ENCODE measurements at regions not wholly inside any gene's neighbourhood (a gene's known extent, or its start where the extent isn't known, plus 50 kb on each side); places are given as distances from the start of the nearest gene placed in this dataset.

DNA sequence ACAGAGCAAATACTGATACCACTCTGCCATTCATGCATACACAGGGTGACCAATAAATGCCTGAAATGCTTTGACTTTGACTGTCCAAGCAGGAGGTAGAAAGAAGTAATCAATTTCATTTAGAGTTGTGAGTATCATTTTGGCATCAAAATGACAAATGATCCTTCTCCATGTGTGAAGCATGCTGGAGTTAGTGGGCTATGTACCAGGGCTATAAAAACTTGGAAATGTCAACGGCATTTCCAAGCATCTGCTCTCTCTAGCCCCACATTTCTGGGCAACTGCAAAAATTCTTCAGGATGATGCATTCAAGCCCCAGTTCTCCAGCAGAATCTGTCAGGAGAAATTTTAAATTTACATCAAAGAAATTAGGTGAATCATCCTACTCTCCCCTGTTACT, 208.4 kb upstream of the PTBP2 start:
- Histone ChIP-seq H3K9ac (ENCODE audit: low read length) (no peak overlapping the region), H2AFZ (ENCODE audit: low read depth, low read length) (no peak overlapping the region), H3K79me2 (ENCODE audit: low read length) (no peaks in the 10 kb centered on the region), H3K36me3 (replicated peaks; ENCODE audit: low read depth, low read length) (no peaks in the 10 kb centered on the region), H3K27me3 (ENCODE audit: low read depth, low read length) (peaks cover 44% of the 10 kb centered on the region), H3K4me2 (ENCODE audit: low read length) (no peak overlapping the region), H3K4me3 (ENCODE audit: low read length) (no peak overlapping the region), H4K20me1 (ENCODE audit: insufficient read depth, low read length) (peaks cover 12% of the 10 kb centered on the region; the same call in 1 of the 2 replicates), H3K27ac (ENCODE audit: low read length) (no peak overlapping the region), H3K4me1 (ENCODE audit: low read length) (peaks cover 15% of the 10 kb centered on the region), H3K9me3 (ENCODE audit: insufficient read depth, low read length) (no peaks in the 10 kb centered on the region)
- TF ChIP-seq EZH2phosphoT487 (IDR thresholded peaks at IDR 0.05; ENCODE audit: low read depth): no peak
- TF ChIP-seq, protein P1, sequence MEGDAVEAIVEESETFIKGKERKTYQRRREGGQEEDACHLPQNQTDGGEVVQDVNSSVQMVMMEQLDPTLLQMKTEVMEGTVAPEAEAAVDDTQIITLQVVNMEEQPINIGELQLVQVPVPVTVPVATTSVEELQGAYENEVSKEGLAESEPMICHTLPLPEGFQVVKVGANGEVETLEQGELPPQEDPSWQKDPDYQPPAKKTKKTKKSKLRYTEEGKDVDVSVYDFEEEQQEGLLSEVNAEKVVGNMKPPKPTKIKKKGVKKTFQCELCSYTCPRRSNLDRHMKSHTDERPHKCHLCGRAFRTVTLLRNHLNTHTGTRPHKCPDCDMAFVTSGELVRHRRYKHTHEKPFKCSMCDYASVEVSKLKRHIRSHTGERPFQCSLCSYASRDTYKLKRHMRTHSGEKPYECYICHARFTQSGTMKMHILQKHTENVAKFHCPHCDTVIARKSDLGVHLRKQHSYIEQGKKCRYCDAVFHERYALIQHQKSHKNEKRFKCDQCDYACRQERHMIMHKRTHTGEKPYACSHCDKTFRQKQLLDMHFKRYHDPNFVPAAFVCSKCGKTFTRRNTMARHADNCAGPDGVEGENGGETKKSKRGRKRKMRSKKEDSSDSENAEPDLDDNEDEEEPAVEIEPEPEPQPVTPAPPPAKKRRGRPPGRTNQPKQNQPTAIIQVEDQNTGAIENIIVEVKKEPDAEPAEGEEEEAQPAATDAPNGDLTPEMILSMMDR (IDR thresholded peaks at IDR 0.05; ENCODE audit: low read depth, low read length): no peak

DNA sequence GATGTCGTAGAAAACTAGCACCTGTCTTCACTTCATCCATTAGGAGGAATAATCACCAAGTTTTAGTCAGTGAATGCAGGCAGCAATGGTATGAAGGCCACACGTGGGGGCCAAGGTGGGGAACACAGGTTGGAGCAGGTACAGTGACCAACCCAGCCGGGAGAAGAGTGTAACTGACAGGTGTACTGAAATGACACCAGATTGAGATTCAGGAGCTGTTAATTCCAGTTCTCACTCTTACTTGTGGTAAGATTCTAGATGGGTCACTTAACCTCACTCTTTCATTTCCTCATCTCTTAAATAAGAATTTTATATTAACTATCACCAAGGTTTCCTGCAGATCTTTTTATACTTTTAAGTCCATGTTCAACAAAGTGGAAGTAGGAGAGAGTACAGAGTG, 206.2 kb upstream of the PTBP2 start:
- Histone ChIP-seq H3K9ac (ENCODE audit: low read length) (no peak overlapping the region), H3K79me2 (ENCODE audit: low read length) (no peaks in the 10 kb centered on the region), H3K36me3 (replicated peaks; ENCODE audit: low read depth, low read length) (no peaks in the 10 kb centered on the region), H3K9me3 (ENCODE audit: insufficient read depth, low read length) (no peaks in the 10 kb centered on the region), H2AFZ (ENCODE audit: low read depth, low read length) (no peak overlapping the region), H3K4me1 (ENCODE audit: low read length) (peaks cover 15% of the 10 kb centered on the region), H3K4me3 (ENCODE audit: low read length) (no peak overlapping the region), H3K4me2 (ENCODE audit: low read length) (peak overlapping the region; percentile 53), H3K27me3 (ENCODE audit: low read depth, low read length) (peaks cover 31% of the 10 kb centered on the region), H3K27ac (ENCODE audit: low read length) (no peak overlapping the region), H4K20me1 (ENCODE audit: insufficient read depth, low read length) (peaks cover 12% of the 10 kb centered on the region; the same call in 1 of the 2 replicates)
- no peak for TF ChIP-seq EZH2phosphoT487 (IDR thresholded peaks at IDR 0.05; ENCODE audit: low read depth)
- TF ChIP-seq, protein P1 (IDR thresholded peaks at IDR 0.05; ENCODE audit: low read depth, low read length): no peak

DNA sequence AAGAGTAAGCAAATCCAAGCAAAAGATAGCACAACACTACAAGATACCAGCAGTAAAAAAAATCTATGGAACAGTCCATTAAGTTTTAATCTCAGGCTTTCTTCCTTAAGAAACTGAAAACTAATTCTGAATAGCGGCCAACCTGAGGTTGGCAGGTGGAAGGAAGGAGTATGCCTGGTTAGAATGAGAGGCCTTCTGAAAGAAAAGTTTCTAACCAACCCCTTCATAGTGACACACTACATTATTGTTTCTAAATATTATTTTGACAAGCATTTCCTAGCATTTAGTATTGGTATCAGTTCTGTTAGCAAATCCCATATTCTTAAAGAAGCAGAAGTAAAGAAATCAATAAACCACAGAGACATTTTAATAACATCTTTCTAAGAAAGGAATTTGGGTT, 205.7 kb upstream of the PTBP2 start:
- H3K4me2 ChIP-seq (ENCODE audit: low read length): peak overlapping the region; percentile 53
- no peaks in the 10 kb centered on the region for H3K79me2 ChIP-seq (ENCODE audit: low read length)
- H3K36me3 ChIP-seq (replicated peaks; ENCODE audit: low read depth, low read length): no peaks in the 10 kb centered on the region
- TF ChIP-seq, protein P1 (IDR thresholded peaks at IDR 0.05; ENCODE audit: low read depth, low read length): no peak
- no peak for TF ChIP-seq EZH2phosphoT487 (IDR thresholded peaks at IDR 0.05; ENCODE audit: low read depth)
- H4K20me1 ChIP-seq (ENCODE audit: insufficient read depth, low read length): peaks cover 12% of the 10 kb centered on the region; the same call in 1 of the 2 replicates
- H3K9ac ChIP-seq (ENCODE audit: low read length): no peak overlapping the region
- H2AFZ ChIP-seq (ENCODE audit: low read depth, low read length): no peak overlapping the region
- no peak overlapping the region for H3K4me3 ChIP-seq (ENCODE audit: low read length)
- H3K9me3 ChIP-seq (ENCODE audit: insufficient read depth, low read length): no peaks in the 10 kb centered on the region
- H3K4me1 ChIP-seq (ENCODE audit: low read length): peaks cover 15% of the 10 kb centered on the region
- H3K27me3 ChIP-seq (ENCODE audit: low read depth, low read length): peaks cover 30% of the 10 kb centered on the region
- H3K27ac ChIP-seq (ENCODE audit: low read length): no peak overlapping the region

GRCh38 chr1:96519851-96520578, 201.6 kb upstream of the PTBP2 start:
- Histone ChIP-seq H3K27ac (ENCODE audit: low read length) (no peak overlapping the region), H3K4me1 (ENCODE audit: low read length) (peaks cover 13% of the 10 kb centered on the region), H2AFZ (ENCODE audit: low read depth, low read length) (no peak overlapping the region)

More at GRCh38 chr1:96519851-96520578, 201.6 kb upstream of the PTBP2 start:
- H3K4me3 ChIP-seq (ENCODE audit: low read length): no peak overlapping the region
- H3K4me2 ChIP-seq (ENCODE audit: low read length): no peak overlapping the region
- no peak overlapping the region for H3K9ac ChIP-seq (ENCODE audit: low read length)
- TF ChIP-seq, protein P1 (IDR thresholded peaks at IDR 0.05; ENCODE audit: low read depth, low read length): no peak
- no peaks in the 10 kb centered on the region for H3K79me2 ChIP-seq (ENCODE audit: low read length)
- peaks cover 16% of the 10 kb centered on the region for H3K27me3 ChIP-seq (ENCODE audit: low read depth, low read length)
- no peaks in the 10 kb centered on the region for H3K36me3 ChIP-seq (replicated peaks; ENCODE audit: low read depth, low read length)
- H4K20me1 ChIP-seq (ENCODE audit: insufficient read depth, low read length): peaks cover 8% of the 10 kb centered on the region; the same call in 1 of the 2 replicates
- H3K9me3 ChIP-seq (ENCODE audit: insufficient read depth, low read length): no peaks in the 10 kb centered on the region
